ENCODE measurements at regions not wholly inside any gene's neighbourhood (a gene's known extent, or its start where the extent isn't known, plus 50 kb on each side); places are given as distances from the start of the nearest gene placed in this dataset.

GRCh38 chr10:117431160-117431559 is 55.9 kb upstream of the PDZD8 start:
- no peak for TF ChIP-seq CTCF (IDR thresholded peaks at IDR 0.05)
- no peak for TF ChIP-seq ZFX (IDR thresholded peaks at IDR 0.05; ENCODE audit: borderline replicate concordance)

Measured in 22Rv1 (cell line).